GM18502 (cell line): ENCODE measurements at regions not wholly inside any gene's neighbourhood (a gene's known extent, or its start where the extent isn't known, plus 50 kb on each side); places are given as distances from the start of the nearest gene placed in this dataset.

Source experiments
- ATAC-seq: cut with Tn5 transposase; IDR thresholded peaks from one replicate; pipeline ENCODE4 v1.9.1; 2021; ENCODE audit warnings: mild to moderate bottlenecking; ENCODE audit not compliant: unreplicated experiment, poor library complexity

DNA sequence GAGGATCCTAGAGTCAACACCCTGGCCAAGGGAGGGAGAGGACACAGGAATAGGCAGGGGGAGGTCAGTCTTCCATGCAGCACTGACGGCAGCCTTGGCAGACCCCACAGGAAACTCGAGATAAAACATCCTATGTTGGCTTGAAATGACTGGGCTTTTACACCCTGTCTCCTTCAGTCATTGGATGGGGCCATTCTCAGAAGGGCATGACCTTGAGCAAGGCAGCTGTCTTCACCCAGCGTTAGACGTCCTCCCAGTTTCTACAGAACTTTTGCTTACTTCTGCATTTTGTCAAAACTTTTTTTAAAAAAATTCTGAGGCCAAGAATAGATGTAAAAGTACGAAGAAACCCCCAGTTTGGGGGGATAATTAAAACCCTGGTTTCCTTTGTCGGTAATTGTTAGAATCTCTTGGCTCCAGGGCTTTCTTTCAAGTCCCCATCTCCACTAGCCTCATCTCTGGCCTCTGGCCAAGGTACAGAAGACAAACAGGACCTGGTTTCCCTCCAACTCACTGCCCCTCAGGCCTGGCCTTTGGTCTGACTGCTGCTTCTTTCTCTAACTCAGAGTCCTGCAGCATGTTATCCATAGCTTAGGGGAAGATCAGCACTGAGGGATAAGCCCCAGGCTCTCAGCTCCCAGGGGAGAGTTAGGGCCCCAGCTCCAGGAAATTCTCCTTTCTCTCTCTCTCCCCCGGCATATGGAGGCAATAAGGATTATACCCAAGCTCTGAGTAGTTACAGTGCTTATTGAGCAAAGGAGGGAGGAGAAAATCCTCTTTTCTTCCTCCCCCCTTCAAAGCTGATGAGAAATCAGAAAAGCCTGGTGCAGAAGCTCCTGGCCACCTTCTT, 51.6 kb upstream of the KCND3 start:
- ATAC-seq: peak; percentile 73

DNA sequence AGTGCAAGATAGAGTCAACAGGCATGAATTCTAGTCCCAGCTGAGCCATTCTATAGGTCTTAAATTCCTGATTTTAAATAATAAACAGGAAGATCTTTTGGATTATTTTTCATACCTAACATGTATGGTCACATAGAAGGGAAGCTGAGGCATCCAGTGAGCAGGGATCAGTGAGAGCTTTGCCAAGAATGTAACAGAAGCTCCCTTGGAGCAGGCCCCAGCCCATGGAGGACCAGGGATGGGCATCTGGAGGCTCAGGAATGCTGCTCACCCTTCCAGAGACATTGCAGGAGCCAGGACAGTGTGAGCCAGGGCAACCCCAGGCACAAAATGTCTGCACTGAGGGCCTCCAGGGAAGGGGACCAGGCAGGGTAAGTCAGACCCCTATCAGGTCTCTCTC, 54.4 kb upstream of the KCND3 start:
- ATAC-seq: no peak

DNA sequence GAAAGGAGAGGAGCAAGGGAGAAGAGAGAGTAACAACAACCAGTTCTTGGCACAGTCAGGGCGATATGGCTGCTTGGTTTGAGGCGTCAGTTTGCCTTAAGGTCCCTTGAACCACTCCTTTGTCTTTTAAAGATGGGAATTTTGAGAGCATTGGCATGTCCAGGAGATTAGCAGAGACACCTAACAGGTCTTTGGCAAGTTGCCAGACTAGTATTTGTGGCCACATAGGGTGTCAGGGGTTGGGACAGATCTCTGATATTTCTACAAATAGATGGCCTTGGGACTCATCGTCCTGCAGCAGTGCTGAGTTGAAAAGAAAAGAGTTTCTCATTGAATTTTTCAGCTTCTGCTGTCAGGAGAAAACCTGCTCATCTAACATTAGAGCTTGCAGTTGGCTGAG, 55.3 kb upstream of the KCND3 start:
- ATAC-seq: no peak

DNA sequence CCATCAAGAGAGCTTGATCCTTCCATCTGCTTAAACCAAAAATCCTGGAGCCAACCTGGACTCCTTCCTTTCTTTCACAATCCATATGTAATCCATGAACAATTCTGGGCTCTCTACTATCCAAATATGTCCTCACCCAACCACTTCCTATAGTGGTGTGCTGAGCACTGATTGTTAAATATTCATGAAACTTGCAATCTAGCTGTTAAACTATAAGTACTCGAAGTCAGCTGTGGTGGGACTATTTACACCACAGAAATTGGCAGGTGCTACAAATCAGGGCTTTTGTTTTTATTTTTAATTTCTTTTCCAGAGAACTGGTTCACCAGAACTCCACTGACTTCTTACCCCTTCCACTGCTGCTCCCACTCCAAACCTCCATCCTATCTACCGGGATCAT, 57.2 kb upstream of the KCND3 start:
- no peak for ATAC-seq

DNA sequence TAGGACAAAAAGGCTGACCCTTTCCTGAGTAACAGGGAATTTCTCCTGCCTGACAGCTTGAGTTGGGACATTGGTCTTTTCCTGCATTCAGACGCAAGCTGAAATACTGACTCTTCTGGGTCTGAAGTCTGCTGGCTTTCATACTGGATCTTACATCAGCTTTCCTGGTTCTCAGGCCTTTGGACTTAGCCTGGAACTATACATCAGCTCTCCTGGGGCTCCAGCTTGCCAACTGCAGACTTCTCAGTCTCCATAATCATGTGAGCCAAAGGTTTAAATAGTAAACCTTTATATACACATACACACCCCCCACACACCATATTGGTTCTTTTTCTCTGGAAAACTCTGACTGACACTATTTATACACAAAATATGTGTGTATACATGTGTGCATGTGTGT, 59.0 kb upstream of the KCND3 start:
- ATAC-seq: no peak

DNA sequence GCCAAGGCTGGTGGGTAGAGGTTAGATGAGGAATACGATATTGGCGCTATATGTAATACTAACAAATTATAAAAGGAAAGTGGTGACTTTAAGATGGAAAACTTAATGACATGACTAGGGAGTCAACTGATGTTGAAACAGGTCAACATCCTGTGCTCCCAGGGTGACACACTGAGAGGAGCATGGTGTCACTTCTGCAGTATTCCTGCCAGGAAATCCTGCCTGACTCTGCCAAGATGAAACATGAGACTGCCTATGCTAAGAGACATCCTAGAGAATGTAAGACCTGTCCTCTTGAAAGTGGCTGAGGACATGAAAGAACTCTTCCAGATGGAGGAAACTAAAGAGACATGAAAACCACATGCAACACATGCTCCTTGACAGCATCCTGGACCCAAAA, 65.0 kb upstream of the KCND3 start:
- no peak for ATAC-seq

DNA sequence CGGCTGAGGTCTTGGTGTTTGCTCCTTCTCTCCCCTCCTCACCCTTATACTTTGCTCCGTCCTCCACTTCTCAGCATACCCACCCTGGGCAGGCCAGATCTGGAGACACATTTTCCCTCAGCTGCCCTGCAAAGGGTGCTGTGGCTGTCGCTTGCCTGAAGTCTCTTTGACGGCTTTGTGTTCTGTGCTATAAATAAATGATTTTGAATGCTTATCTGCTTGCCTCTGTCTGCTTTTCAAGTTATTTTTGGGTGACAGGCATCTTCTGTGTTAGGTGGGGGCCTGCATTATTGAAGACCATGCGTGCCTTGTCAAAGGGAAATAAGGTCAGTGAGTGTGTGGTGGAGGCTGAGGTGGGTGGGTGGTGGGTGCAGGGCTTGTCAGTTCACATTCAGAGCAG, 66.9 kb upstream of the KCND3 start:
- no peak for ATAC-seq

DNA sequence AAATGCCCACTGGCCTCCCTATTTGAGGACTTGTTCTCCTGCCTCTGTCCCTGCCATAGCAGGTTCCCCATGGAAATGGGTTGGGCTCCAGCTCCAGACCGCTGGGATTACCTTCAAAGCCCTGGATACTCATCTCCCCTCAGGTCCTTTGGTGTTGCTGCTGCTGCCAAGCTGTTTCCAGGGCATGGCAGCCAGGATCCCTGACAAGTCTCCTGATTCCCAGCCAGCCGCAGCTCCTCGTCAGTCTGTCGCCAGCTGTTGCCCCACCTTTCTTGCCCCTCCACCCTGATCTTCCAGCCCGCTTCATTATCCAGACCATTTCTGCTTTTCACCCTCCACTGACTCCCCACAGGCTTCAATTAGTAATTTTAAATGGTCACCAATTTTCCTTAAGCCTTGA, 68.3 kb upstream of the KCND3 start:
- ATAC-seq: no peak

DNA sequence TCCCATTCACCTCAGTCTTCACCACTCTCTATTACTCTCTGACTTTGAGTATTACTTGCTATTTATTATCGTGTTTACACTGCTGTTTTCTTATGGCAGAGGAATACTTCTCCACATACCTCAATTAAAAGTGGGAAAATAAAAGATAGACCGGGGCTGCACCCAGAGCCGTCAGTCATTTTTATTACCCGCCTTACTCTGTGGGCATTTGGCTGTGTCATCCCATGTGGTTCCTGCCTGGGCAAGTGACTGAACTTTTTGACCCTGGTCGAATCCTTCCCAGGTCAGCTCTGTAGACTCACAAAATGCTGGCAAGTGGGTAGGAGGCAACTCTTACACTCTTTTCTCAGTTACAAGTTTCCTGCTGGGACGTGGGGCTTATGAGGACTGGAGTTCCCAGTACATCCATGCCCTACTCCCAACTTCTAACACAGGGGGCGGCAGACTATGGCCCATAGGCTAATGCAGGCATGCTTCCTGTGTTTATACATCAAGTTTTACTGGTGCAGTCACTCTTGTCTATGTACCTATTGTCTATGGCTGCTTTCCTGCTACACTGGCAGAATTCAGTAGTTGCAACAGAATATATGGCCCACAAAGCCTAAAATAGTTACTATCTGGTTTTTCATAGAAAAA, 69.5 kb upstream of the KCND3 start:
- no peak for ATAC-seq

DNA sequence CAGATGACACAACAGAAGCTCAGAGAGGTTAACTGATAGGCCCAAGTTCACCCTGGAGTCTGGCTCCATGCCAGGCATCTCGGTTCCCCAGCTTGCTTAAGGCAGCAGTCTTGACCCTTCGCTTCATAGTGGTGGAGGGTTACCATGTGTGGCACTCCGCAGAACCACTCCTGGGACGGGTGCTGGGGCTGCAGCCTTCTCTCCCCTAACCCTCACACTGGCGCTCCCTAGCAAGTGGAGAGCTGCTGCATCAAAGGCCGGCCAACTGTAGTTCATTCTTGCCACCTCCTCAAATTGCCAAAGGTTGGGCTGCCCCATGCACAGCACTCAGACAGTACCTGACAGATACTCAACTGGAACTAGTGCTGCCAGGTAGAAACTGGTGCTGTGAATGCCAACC, 70.2 kb upstream of the KCND3 start:
- no peak for ATAC-seq

DNA sequence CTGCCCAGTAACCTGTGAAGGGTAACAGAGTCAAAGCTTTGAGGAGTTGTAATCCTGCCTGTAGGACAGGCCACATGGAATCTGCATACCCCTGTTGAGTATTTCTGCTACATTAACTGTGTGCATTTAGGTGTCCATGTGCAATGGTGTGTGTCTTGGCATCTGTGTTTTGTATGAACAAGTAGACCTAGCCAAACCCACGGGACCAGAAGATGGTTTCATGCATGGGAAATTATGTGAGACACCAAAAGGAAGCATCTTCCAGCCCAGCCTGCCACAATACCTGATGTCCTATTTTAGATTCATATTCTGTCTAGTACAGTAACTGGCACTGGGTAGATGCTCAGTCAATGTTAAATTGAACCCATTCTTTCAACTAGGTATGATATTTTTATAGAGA, 70.8 kb upstream of the KCND3 start:
- no peak for ATAC-seq

DNA sequence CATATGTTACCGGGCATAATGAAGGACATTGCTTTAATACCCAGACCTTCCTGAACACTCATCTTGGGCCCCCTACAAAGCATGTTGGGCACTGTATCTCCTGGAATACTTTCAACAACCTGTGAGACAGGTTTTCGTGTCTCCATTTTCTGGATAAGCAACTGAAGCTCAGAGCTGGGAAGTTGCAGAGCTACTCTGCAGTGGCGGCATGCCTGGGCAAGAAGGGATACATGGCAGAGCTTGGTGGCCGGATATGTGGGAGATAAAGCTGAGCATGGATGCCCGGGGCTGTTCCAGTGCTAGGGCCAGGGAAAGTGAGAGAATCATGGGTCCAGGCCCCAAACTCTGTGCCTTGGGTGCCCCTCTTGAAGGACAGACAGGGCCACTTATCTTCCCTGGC, 71.6 kb upstream of the KCND3 start:
- ATAC-seq: no peak

DNA sequence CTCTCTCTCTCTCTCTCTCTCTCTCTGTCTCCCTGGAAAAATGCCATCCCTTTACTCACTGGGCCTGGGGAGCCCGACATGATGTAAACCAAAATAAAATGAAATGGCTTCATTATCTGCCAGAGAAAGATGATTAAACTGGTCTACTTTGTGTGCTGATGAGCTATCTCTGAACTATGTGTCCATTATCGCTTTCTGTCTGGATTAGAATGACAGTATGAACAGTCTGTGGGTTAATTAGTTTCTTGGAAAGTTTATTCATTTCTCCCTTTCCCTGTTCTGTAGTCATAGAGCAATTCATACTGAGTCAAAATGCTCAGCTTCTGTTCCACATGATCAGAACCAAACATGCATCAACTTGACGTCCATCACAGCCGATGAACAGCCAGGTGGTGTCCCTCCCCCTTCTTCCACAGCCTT, 72.4 kb upstream of the KCND3 start:
- ATAC-seq: no peak

DNA sequence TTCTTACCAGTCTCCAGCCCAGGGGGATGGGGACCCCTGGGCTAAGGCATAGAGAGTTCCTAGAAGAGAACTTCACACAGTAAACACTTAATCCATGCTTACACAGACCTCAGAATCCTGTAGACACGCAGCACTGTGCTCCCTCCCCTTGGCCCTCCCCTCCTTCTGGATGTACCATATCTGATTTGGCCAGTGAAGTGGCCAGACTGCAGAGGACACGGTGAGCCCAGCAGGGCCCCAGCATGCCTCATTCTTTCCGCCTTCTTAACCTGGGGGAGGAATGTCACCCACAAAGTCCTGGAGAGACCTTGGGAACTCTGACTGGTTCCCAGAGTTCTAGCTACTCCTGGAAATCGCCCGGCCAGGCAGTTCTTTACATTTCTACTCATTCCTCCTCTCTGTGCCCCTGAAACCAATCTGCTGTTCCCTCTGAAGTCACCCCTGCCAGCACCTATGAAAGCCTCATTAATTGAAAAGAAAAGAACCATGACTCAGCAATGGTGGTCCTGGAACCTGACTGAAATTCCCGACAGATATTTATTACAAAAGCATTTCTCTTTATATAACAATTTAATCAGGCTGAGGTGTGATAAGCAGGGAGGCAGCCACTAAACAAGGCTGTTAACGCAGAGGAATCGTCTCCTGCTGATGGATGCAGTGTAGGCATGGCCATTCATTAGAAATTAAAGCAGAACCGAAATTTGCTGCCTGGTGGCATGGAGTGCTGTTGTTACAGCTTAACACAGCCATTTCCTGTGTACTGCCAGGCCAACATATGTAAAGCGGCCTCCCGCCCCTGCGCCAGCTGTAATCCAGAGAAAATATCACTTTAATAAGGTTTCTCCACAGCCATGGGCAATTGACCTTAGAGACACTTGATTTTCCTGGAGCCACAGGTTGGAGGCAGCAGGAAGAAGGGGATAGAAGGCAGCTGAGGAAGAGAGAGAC, 74.6 kb upstream of the KCND3 start:
- no peak for ATAC-seq

DNA sequence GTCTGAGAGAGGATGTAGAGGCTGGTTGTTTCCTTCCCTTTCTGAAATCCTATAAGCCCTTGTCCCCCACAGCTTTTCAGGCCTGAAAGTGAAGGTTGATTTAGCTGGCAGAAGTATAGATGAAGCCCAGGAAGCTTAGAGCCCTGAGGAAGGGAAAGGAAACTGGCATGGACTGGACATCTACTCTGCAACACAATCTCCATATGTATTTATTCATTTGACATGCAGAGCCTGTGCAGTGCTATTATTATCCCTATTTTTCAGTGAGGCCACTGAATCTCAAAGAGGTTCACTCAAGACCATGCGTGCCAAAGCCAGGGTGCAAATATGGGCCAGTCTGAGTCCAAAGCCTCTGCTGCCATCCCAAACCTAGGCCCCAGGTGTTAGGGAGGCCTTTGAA, 78.5 kb upstream of the KCND3 start:
- no peak for ATAC-seq

DNA sequence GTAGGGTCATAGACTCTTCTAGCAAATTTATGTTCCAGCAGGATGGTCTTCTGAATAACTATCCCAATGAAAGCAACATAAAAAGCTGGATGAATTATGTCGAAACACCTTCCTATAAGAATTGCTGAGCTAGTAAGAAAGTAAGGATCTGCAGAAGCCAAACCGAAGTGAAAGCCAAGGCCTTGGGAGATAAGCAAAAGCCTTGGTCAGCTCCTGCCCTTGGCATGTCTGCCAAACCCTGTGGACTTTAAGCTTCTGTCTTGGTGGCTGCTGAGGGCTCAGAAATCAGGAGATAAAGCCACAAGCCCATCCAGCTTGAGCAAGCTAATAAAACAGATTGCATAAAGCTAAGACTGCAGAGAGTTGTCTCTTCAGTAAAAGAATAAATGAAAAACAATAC, 81.2 kb upstream of the KCND3 start:
- ATAC-seq: no peak

DNA sequence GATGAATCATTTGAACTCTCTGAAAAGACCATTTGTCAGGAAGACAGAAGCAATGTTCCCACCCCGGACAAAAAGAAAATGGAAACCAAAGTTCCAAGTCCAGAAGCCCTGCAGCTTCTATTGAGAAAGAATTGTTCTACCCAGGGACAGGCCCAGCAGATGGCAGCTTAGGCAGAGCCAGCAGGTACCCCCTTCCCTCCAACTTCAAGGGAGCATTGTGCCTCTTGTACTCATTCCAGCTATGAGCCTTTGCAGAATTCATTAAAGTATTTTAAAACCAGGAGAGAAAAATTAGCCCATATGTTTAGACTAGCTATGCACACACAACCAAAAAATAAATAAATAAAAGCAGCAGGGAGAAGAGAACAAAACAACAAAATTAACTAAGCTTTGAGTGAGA, 85.2 kb upstream of the KCND3 start:
- ATAC-seq: no peak

DNA sequence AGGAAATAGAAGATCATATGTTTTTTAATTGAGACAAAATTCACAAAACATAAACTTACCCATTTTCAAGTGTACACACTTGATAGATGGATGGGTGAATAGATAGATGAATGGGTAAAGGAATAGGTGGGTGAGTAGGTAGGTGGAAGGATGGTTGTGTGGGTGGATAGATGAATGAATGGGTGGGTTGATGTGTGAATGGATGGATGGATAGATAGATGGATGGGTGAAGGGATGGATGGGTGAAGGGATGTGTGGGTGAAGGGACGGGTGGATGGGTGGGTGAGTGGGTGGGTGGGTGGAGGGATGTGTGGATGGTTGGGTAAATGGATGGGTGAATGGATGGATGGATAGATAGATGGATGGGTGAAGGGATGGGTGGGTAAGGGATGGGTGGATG, 86.1 kb upstream of the KCND3 start:
- no peak for ATAC-seq

DNA sequence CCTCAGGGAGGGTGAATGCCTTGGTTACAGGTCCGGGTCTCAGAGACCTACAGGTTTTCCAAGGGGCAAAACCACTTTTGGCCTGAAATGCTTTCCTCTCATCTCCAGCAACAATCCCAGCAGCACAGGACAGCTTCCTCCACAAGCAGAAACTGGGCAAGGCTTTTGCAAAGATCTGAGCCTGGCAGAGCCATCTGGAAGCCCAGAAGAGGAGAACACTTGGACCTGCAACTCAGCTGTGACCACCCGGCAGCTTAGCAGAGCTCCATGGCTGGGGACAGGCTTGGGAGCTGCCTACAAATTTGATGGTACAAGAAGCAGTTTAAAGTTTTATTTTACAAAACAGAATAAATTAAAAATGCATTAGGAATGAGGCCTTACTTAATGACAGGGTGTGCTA, 90.0 kb upstream of the KCND3 start:
- ATAC-seq: no peak

DNA sequence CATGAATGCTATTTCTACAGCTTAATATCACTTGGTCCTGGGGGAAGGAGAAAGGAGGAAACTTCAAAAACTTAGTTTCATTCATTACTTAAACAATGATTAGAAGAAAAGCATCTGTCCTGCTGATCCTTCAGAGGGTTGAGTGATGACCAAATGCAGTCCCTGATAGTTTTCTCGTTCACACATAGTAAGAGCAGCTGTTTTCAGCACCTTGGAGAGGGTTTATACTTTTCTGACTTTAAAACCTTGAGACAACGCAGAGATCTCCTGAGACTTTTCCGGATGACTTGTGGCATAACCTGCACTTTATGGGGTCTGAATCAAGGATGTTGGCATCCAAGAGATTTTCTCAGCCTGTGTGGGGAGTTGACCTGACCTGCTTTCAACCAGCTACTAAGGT, 94.0 kb upstream of the KCND3 start:
- no peak for ATAC-seq
